IMR-90 (cell line): ENCODE measurements at regions not wholly inside any gene's neighbourhood (a gene's known extent, or its start where the extent isn't known, plus 50 kb on each side); places are given as distances from the start of the nearest gene placed in this dataset.

Experiments
- ATAC-seq: fragments of 200-7000 bp; cut with Tn5 transposase; 2 replicates; pipeline ENCODE4 v1.9.1; 2020; ENCODE audit warnings: low read depth, mild to moderate bottlenecking, moderate library complexity
- BruUV-seq: library from RNA; stranded (reverse); fragments of 400-500 nt; replicated peaks from 2 replicates; lab custom pipeline; 2021; lab: Mats Ljungman, UMichigan
- CTCF ChIA-PET: fragments of 300-600 bp; formaldehyde crosslinking; extraction: SDS; loops from one replicate; lab custom pipeline; 2021; ENCODE audit warnings: antibody characterized with exemption; lab: Yijun Ruan, JAX
- POLR2A ChIA-PET: fragments of 300-600 bp; sonication (Branson Sonifier 250); formaldehyde crosslinking; loops from one replicate; lab custom pipeline; 2022; ENCODE audit warnings: antibody characterized with exemption; ENCODE audit not compliant: unreplicated experiment; lab: Charles Lee
- DNase-seq: peaks from one replicate; pipeline ENCODE4 v3.0.0; 2013
- H2AFZ ChIP-seq: replicated peaks from 2 replicates; pipeline ENCODE3; 2013; ENCODE audit warnings: low read length, mild to moderate bottlenecking; ENCODE audit not compliant: poor library complexity
- H2AK5ac ChIP-seq: 2 replicates; pipeline ENCODE4 v1.6.1; 2013; ENCODE audit warnings: low read depth, low read length, inconsistent platforms
- H2AK9ac ChIP-seq: replicated peaks from 2 replicates; pipeline ENCODE3; 2013; ENCODE audit warnings: mild to moderate bottlenecking, low read depth, low read length, moderate library complexity; ENCODE audit not compliant: poor library complexity
- H2BK120ac ChIP-seq: 2 replicates; pipeline ENCODE4 v1.6.1; 2013; ENCODE audit warnings: low read depth, low read length, inconsistent platforms
- H2BK15ac ChIP-seq: 3 replicates; pipeline ENCODE4 v1.6.1; 2013; ENCODE audit warnings: low read depth, low read length, inconsistent platforms
- H2BK20ac ChIP-seq: 2 replicates; pipeline ENCODE4 v1.6.1; 2013; ENCODE audit warnings: low read depth, mild to moderate bottlenecking, inconsistent platforms, low read length, moderate library complexity
- H2BK5ac ChIP-seq: 2 replicates; pipeline ENCODE4 v1.6.1; 2013; ENCODE audit warnings: mild to moderate bottlenecking, low read depth, low read length, inconsistent platforms; ENCODE audit not compliant: poor library complexity, severe bottlenecking
- H3K14ac ChIP-seq: replicated peaks from 2 replicates; pipeline ENCODE4 v1.6.1; 2013; ENCODE audit warnings: low read depth, low read length, inconsistent platforms
- H3K18ac ChIP-seq: 2 replicates; pipeline ENCODE4 v1.6.1; 2013; ENCODE audit warnings: low read depth, low read length, control low read depth
- H3K23ac ChIP-seq: 2 replicates; pipeline ENCODE4 v1.6.1; 2013; ENCODE audit warnings: low read depth, low read length, inconsistent platforms
- H3K27ac ChIP-seq: 2 replicates; pipeline ENCODE4 v1.5.1; 2013; ENCODE audit warnings: mild to moderate bottlenecking, control low read depth, low read length; ENCODE audit not compliant: insufficient read depth
- H3K27me3 ChIP-seq: 2 replicates; pipeline ENCODE4 v1.6.1; 2013; ENCODE audit warnings: low read length; ENCODE audit not compliant: control insufficient read depth, insufficient read depth
- H3K36me3 ChIP-seq: 2 replicates; pipeline ENCODE4 v1.6.1; 2013; ENCODE audit warnings: low read length, mixed read lengths; ENCODE audit not compliant: control insufficient read depth, insufficient read depth
- H3K4ac ChIP-seq: 2 replicates; pipeline ENCODE4 v1.6.1; 2013; ENCODE audit warnings: low read depth, low read length, inconsistent platforms
- H3K4me1 ChIP-seq: 2 replicates; pipeline ENCODE4 v1.6.1; 2013; ENCODE audit warnings: low read length, mixed read lengths; ENCODE audit not compliant: control insufficient read depth, insufficient read depth
- H3K4me2 ChIP-seq: 2 replicates; pipeline ENCODE4 v1.6.1; 2013; ENCODE audit warnings: low read depth, mild to moderate bottlenecking, control low read depth, low read length, moderate library complexity
- H3K4me3 ChIP-seq: 2 replicates; pipeline ENCODE4 v1.5.1; 2013; ENCODE audit warnings: low read depth, mild to moderate bottlenecking, control low read depth, low read length, moderate library complexity; ENCODE audit not compliant: insufficient read depth
- H3K56ac ChIP-seq: 2 replicates; pipeline ENCODE4 v1.6.1; 2013; ENCODE audit warnings: low read length, inconsistent platforms; ENCODE audit not compliant: insufficient read depth; ENCODE audit errors: extremely low read depth
- H3K79me1 ChIP-seq, 2 experiments: 2 replicates each; pipeline ENCODE4 v1.6.1; 2013; ENCODE audit warnings: low read length in 2 of 2, inconsistent platforms in 1 of 2, low read depth in 1 of 2
- H3K9ac ChIP-seq: 2 replicates; pipeline ENCODE4 v1.6.1; 2013; ENCODE audit warnings: low read depth, low read length, control low read depth
- H3K9me1 ChIP-seq: 2 replicates; pipeline ENCODE4 v1.6.1; 2013; ENCODE audit warnings: low read length, inconsistent platforms; ENCODE audit not compliant: insufficient read depth
- H3K9me3 ChIP-seq: 2 replicates; pipeline ENCODE4 v1.6.1; 2013; ENCODE audit warnings: low read length; ENCODE audit not compliant: control insufficient read depth, insufficient read depth
- H4K20me1 ChIP-seq: 2 replicates; pipeline ENCODE4 v1.6.1; 2013; ENCODE audit warnings: low read length, inconsistent platforms; ENCODE audit not compliant: insufficient read depth
- H4K5ac ChIP-seq: 2 replicates; pipeline ENCODE4 v1.6.1; 2013; ENCODE audit warnings: mild to moderate bottlenecking, low read depth, low read length, control low read depth
- H4K8ac ChIP-seq, 2 experiments: 2 replicates each; pipeline ENCODE4 v1.6.1; 2013; ENCODE audit warnings: low read depth in 2 of 2, low read length in 2 of 2, control low read depth in 1 of 2, inconsistent platforms in 1 of 2
- H4K91ac ChIP-seq: 2 replicates; pipeline ENCODE4 v1.6.1; 2013; ENCODE audit warnings: low read depth, low read length, inconsistent platforms; ENCODE audit not compliant: insufficient read depth
- BHLHE40 ChIP-seq: fragments of 150-350 bp; IDR thresholded peaks from 2 replicates; pipeline ENCODE4 v1.6.1; 2016; ENCODE audit warnings: mild to moderate bottlenecking, low read depth, low read length
- CEBPB ChIP-seq: IDR thresholded peaks from 2 replicates; pipeline ENCODE4 v1.6.1; 2012; ENCODE audit warnings: low read depth, low read length, improper control_type of control experiment
- CHD1 ChIP-seq: IDR thresholded peaks from 2 replicates; pipeline ENCODE4 v1.6.1; 2012; ENCODE audit warnings: low read depth, low read length, improper control_type of control experiment
- FOS ChIP-seq: fragments of 150-350 bp; IDR thresholded peaks from 2 replicates; pipeline ENCODE4 v1.6.1; 2016; ENCODE audit warnings: low read depth, low read length
- MAFK ChIP-seq: IDR thresholded peaks from 2 replicates; pipeline ENCODE4 v1.6.1; 2012; ENCODE audit warnings: low read depth, low read length, improper control_type of control experiment
- MAZ ChIP-seq: IDR thresholded peaks from 2 replicates; pipeline ENCODE4 v1.6.1; 2012; ENCODE audit warnings: low read depth, mild to moderate bottlenecking, low read length, improper control_type of control experiment, moderate library complexity, borderline replicate concordance
- MXI1 ChIP-seq: IDR thresholded peaks from 2 replicates; pipeline ENCODE4 v1.6.1; 2012; ENCODE audit warnings: low read depth, mild to moderate bottlenecking, low read length, moderate library complexity, borderline replicate concordance
- NFE2L2 ChIP-seq: fragments of 150-350 bp; IDR thresholded peaks from 2 replicates; pipeline ENCODE4 v1.6.1; 2016; ENCODE audit warnings: low read depth, mild to moderate bottlenecking, low read length
- POLR2A ChIP-seq: IDR thresholded peaks from 2 replicates; pipeline ENCODE4 v1.6.1; 2012; ENCODE audit warnings: mild to moderate bottlenecking, low read depth, low read length
- RAD21 ChIP-seq: IDR thresholded peaks from 2 replicates; pipeline ENCODE4 v1.6.1; 2012; ENCODE audit warnings: low read length, improper control_type of control experiment
- RCOR1 ChIP-seq: IDR thresholded peaks from 2 replicates; pipeline ENCODE4 v1.6.1; 2012; ENCODE audit warnings: mild to moderate bottlenecking, low read length, improper control_type of control experiment; ENCODE audit not compliant: insufficient replicate concordance
- RFX5 ChIP-seq: IDR thresholded peaks from 2 replicates; pipeline ENCODE4 v1.8.0; 2012; ENCODE audit warnings: low read depth, mild to moderate bottlenecking, low read length, moderate library complexity
- SMC3 ChIP-seq: fragments of 150-350 bp; IDR thresholded peaks from 2 replicates; pipeline ENCODE4 v1.6.1; 2016; ENCODE audit warnings: low read depth, mild to moderate bottlenecking, antibody characterized with exemption, low read length, moderate library complexity
- whole genome bisulfite sequencing, 2 experiments: methylation state at CpG; one replicate each; pipeline versions ENCODE4 v1.1.5 to v1.1.7; 2013; ENCODE audit warnings: missing lambda C conversion rate in 2 of 2; ENCODE audit not compliant: insufficient read length in 1 of 2; ENCODE audit errors: extremely low coverage in 2 of 2; 5-methylcytosine and 5-hydroxymethylcytosine counted together
- dilution Hi-C: fragments of 300-500 bp; cut with HindIII; formaldehyde crosslinking; loops from one replicate; pipeline ENCODE4 v1.14.3; 2018; ENCODE audit warnings: low sequenced_read_pairs; ENCODE audit not compliant: unreplicated experiment
- in situ Hi-C: fragments of 300-500 bp; cut with MboI; formaldehyde crosslinking; loops from 3 replicates; pipeline ENCODE4 v1.14.3; 2019; ENCODE audit warnings: low sequenced_read_pairs, inconsistent platforms, mixed read lengths
- intact Hi-C: fragments of 100-400 bp; cut with micrococcal nuclease; formaldehyde crosslinking; loops from 2 replicates; pipeline ENCODE4 v1.10.0; 2022
- TF ChIP-seq, protein P1 (sequence below): fragments of 150-350 bp; IDR thresholded peaks from 2 replicates; pipeline ENCODE4 v1.6.1; 2016; ENCODE audit warnings: low read depth, mild to moderate bottlenecking, low read length, moderate library complexity, borderline replicate concordance
- TF ChIP-seq, protein P2 (sequence below): conservative IDR thresholded peaks from 2 replicates; pipeline ENCODE4 v1.5.1; 2012; ENCODE audit warnings: mild to moderate bottlenecking, low read depth, low read length, improper control_type of control experiment
- TF ChIP-seq, protein P3 (sequence below): fragments of 150-350 bp; IDR thresholded peaks from 2 replicates; pipeline ENCODE4 v1.6.1; 2017; ENCODE audit warnings: mild to moderate bottlenecking, antibody characterized with exemption, low read length, low read depth

DNA sequence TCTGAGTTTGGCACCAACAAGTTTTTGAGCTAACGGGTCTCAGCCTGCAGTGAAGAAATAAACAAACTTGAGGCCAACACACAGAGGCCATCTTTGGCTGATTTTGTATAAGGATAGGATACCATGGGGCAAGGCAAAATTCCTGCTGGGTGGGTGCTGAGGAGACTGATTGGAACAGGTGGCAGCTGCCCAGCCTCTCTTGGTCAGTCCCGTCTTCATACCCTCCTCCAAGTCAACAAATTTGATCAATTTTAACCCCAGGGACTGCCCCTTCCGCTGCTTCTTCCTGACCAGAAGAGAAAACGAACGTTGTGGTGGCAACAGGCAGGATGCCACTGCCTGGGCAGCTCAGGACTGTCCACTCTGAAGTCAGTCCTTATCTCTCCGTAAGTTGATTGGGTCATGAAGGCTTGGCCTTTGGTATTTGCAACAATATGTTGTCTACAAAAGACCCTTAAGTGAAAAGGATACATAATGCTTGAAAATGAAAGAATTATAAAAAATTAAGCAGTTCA, 139.3 kb downstream of the SPP2 start:
- H3K4me2 ChIP-seq: no peak overlapping the region
- intact Hi-C loops (no loop called here), in situ Hi-C loops (no loop called here), dilution Hi-C loops (no loop called here)
- no peak overlapping the region for H3K23ac ChIP-seq
- no peaks in the 10 kb centered on the region for H3K9me1 ChIP-seq
- ChIA-PET CTCF (no interaction called here), POLR2A (no interaction called here)
- H3K14ac ChIP-seq: no peak overlapping the region
- no peak overlapping the region for H2BK120ac ChIP-seq
- H2BK20ac ChIP-seq: no peak overlapping the region
- no peak overlapping the region for H2AK5ac ChIP-seq
- no peak overlapping the region for H2BK5ac ChIP-seq
- TF ChIP-seq RFX5 (no peak), POLR2A (no peak), BHLHE40 (no peak), FOS (no peak), CEBPB (no peak), SMC3 (no peak), MAZ (no peak), CHD1 (no peak), MXI1 (no peak), NFE2L2 (no peak), RAD21 (no peak), MAFK (no peak), RCOR1 (no peak)
- TF ChIP-seq, protein P1, sequence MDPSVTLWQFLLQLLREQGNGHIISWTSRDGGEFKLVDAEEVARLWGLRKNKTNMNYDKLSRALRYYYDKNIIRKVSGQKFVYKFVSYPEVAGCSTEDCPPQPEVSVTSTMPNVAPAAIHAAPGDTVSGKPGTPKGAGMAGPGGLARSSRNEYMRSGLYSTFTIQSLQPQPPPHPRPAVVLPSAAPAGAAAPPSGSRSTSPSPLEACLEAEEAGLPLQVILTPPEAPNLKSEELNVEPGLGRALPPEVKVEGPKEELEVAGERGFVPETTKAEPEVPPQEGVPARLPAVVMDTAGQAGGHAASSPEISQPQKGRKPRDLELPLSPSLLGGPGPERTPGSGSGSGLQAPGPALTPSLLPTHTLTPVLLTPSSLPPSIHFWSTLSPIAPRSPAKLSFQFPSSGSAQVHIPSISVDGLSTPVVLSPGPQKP: no peak
- TF ChIP-seq, protein P2, sequence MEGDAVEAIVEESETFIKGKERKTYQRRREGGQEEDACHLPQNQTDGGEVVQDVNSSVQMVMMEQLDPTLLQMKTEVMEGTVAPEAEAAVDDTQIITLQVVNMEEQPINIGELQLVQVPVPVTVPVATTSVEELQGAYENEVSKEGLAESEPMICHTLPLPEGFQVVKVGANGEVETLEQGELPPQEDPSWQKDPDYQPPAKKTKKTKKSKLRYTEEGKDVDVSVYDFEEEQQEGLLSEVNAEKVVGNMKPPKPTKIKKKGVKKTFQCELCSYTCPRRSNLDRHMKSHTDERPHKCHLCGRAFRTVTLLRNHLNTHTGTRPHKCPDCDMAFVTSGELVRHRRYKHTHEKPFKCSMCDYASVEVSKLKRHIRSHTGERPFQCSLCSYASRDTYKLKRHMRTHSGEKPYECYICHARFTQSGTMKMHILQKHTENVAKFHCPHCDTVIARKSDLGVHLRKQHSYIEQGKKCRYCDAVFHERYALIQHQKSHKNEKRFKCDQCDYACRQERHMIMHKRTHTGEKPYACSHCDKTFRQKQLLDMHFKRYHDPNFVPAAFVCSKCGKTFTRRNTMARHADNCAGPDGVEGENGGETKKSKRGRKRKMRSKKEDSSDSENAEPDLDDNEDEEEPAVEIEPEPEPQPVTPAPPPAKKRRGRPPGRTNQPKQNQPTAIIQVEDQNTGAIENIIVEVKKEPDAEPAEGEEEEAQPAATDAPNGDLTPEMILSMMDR: no peak
- TF ChIP-seq, protein P3, sequence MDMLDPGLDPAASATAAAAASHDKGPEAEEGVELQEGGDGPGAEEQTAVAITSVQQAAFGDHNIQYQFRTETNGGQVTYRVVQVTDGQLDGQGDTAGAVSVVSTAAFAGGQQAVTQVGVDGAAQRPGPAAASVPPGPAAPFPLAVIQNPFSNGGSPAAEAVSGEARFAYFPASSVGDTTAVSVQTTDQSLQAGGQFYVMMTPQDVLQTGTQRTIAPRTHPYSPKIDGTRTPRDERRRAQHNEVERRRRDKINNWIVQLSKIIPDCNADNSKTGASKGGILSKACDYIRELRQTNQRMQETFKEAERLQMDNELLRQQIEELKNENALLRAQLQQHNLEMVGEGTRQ: no peak
- H3K79me1 ChIP-seq: no peaks in the 10 kb centered on the region
- H3K18ac ChIP-seq: no peak overlapping the region
- BruUV-seq: no TSS peak
- no peak overlapping the region for H4K5ac ChIP-seq
- H3K4me3 ChIP-seq: no peak overlapping the region
- H3K4ac ChIP-seq: no peak overlapping the region
- no peak overlapping the region for H2AFZ ChIP-seq
- no peaks in the 10 kb centered on the region for H4K20me1 ChIP-seq
- H3K56ac ChIP-seq: no peak overlapping the region
- no peak overlapping the region for H2AK9ac ChIP-seq
- DNase-seq: no peak
- no peak overlapping the region for H4K91ac ChIP-seq
- peaks cover 38% of the 10 kb centered on the region for H3K27me3 ChIP-seq
- H4K8ac ChIP-seq: no peak overlapping the region
- H3K9ac ChIP-seq: no peak overlapping the region
- WGBS, 2 experiments: no CpG with 5 or more reads among the region's 6 CpGs
- no peak for ATAC-seq
- no peak overlapping the region for H2BK15ac ChIP-seq
- no peaks in the 10 kb centered on the region for H3K4me1 ChIP-seq
- H3K9me3 ChIP-seq: no peaks in the 10 kb centered on the region
- H3K36me3 ChIP-seq: no peaks in the 10 kb centered on the region
- H3K27ac ChIP-seq: no peak overlapping the region
